ENCODE measurements at regions not wholly inside any gene's neighbourhood (a gene's known extent, or its start where the extent isn't known, plus 50 kb on each side); places are given as distances from the start of the nearest gene placed in this dataset.

- no peak overlapping the region for H3K27ac ChIP-seq (ENCODE audit: low read depth)
- WGBS, result 67% methylated on average over 9 of the region's 9 CpGs
- H3K4me1 ChIP-seq (ENCODE audit: insufficient read depth), result no peaks in the 10 kb centered on the region
- no peak for DNase-seq (ENCODE audit: extremely low spot score)
- no peak overlapping the region for H3K4me3 ChIP-seq (ENCODE audit: low read depth, low read length)
- no peaks in the 10 kb centered on the region for H3K36me3 ChIP-seq (ENCODE audit: insufficient read depth)
These were observed 650.5 kb upstream of the MKI67 start for GRCh38 chr10:128776673-128777252.

- peak; percentile 13 for DNase-seq (ENCODE audit: extremely low spot score)
- Histone ChIP-seq H3K4me1 (ENCODE audit: insufficient read depth) (no peaks in the 10 kb centered on the region), H3K4me3 (ENCODE audit: low read depth, low read length) (no peak overlapping the region), H3K27ac (ENCODE audit: low read depth) (no peak overlapping the region), H3K36me3 (ENCODE audit: insufficient read depth) (no peaks in the 10 kb centered on the region)
- 60% methylated on average over 2 of the region's 2 CpGs for whole genome bisulfite sequencing
These were observed 651.1 kb upstream of the MKI67 start for GRCh38 chr10:128777342-128777741.

- WGBS, result 60% methylated on average over 15 of the region's 15 CpGs
- no peaks in the 10 kb centered on the region for H3K36me3 ChIP-seq (ENCODE audit: insufficient read depth)
- DNase-seq (ENCODE audit: extremely low spot score), result no peak
- no peaks in the 10 kb centered on the region for H3K4me1 ChIP-seq (ENCODE audit: insufficient read depth)
- H3K4me3 ChIP-seq (ENCODE audit: low read depth, low read length), result no peak overlapping the region
- no peak overlapping the region for H3K27ac ChIP-seq (ENCODE audit: low read depth)
These were observed 653.2 kb upstream of the MKI67 start for GRCh38 chr10:128779416-128779815.

GRCh38 chr10:128780156-128780761 lies 654.0 kb upstream of the MKI67 start:
- no peak overlapping the region for H3K27ac ChIP-seq (ENCODE audit: low read depth)
- H3K4me3 ChIP-seq (ENCODE audit: low read depth, low read length), result no peak overlapping the region
- DNase-seq (ENCODE audit: extremely low spot score), result peak; percentile 13
- no peaks in the 10 kb centered on the region for H3K36me3 ChIP-seq (ENCODE audit: insufficient read depth)
- no peaks in the 10 kb centered on the region for H3K4me1 ChIP-seq (ENCODE audit: insufficient read depth)
- WGBS, result 58% methylated on average over 9 of the region's 9 CpGs

- 76% methylated on average over 3 of the region's 3 CpGs for WGBS
- Histone ChIP-seq H3K36me3 (ENCODE audit: insufficient read depth) (no peaks in the 10 kb centered on the region), H3K27ac (ENCODE audit: low read depth) (no peak overlapping the region), H3K4me3 (ENCODE audit: low read depth, low read length) (no peak overlapping the region), H3K4me1 (ENCODE audit: insufficient read depth) (no peaks in the 10 kb centered on the region)
- no peak for DNase-seq (ENCODE audit: extremely low spot score)
These were observed 655.4 kb upstream of the MKI67 start for GRCh38 chr10:128781637-128782036.

GRCh38 chr10:128784444-128784843 lies 658.2 kb upstream of the MKI67 start:
- Histone ChIP-seq H3K27ac (ENCODE audit: low read depth) (no peak overlapping the region), H3K4me1 (ENCODE audit: insufficient read depth) (no peaks in the 10 kb centered on the region), H3K4me3 (ENCODE audit: low read depth, low read length) (no peak overlapping the region), H3K36me3 (ENCODE audit: insufficient read depth) (no peaks in the 10 kb centered on the region)
- DNase-seq (ENCODE audit: extremely low spot score), result no peak
- 81% methylated on average over 2 of the region's 2 CpGs for WGBS

- 89% methylated on average over 9 of the region's 9 CpGs for WGBS
- no peaks in the 10 kb centered on the region for H3K4me1 ChIP-seq (ENCODE audit: insufficient read depth)
- no peak for DNase-seq (ENCODE audit: extremely low spot score)
These were observed 666.4 kb upstream of the MKI67 start for GRCh38 chr10:128792426-128793140.

GRCh38 chr10:128793726-128794655 lies 667.8 kb upstream of the MKI67 start:
- DNase-seq (ENCODE audit: extremely low spot score), result no peak
- H3K27ac ChIP-seq (ENCODE audit: low read depth), result no peak overlapping the region
- WGBS, result 95% methylated on average over 10 of the region's 10 CpGs
- H3K36me3 ChIP-seq (ENCODE audit: insufficient read depth), result no peaks in the 10 kb centered on the region
- H3K4me1 ChIP-seq (ENCODE audit: insufficient read depth), result no peaks in the 10 kb centered on the region
- no peak overlapping the region for H3K4me3 ChIP-seq (ENCODE audit: low read depth, low read length)

More at GRCh38 chr10:128792426-128793140, 666.4 kb upstream of the MKI67 start:
- H3K27ac ChIP-seq (ENCODE audit: low read depth), result no peak overlapping the region
- no peaks in the 10 kb centered on the region for H3K36me3 ChIP-seq (ENCODE audit: insufficient read depth)
- H3K4me3 ChIP-seq (ENCODE audit: low read depth, low read length), result no peak overlapping the region

GRCh38 chr10:128796396-128796912 lies 670.2 kb upstream of the MKI67 start:
- WGBS, result 86% methylated on average over 3 of the region's 3 CpGs
- Histone ChIP-seq H3K4me3 (ENCODE audit: low read depth, low read length) (no peak overlapping the region), H3K4me1 (ENCODE audit: insufficient read depth) (no peaks in the 10 kb centered on the region), H3K36me3 (ENCODE audit: insufficient read depth) (no peaks in the 10 kb centered on the region), H3K27ac (ENCODE audit: low read depth) (no peak overlapping the region)
- no peak for DNase-seq (ENCODE audit: extremely low spot score)

- Histone ChIP-seq H3K27ac (ENCODE audit: low read depth) (no peak overlapping the region), H3K36me3 (ENCODE audit: insufficient read depth) (no peaks in the 10 kb centered on the region), H3K4me1 (ENCODE audit: insufficient read depth) (no peaks in the 10 kb centered on the region), H3K4me3 (ENCODE audit: low read depth, low read length) (no peak overlapping the region)
- 83% methylated on average over 4 of the region's 4 CpGs for WGBS
- no peak for DNase-seq (ENCODE audit: extremely low spot score)
These were observed 665.0 kb upstream of the MGMT start for GRCh38 chr10:128802062-128802461.

- Histone ChIP-seq H3K4me1 (ENCODE audit: insufficient read depth) (no peaks in the 10 kb centered on the region), H3K4me3 (ENCODE audit: low read depth, low read length) (no peak overlapping the region), H3K36me3 (ENCODE audit: insufficient read depth) (no peaks in the 10 kb centered on the region), H3K27ac (ENCODE audit: low read depth) (no peak overlapping the region)
- 67% methylated on average over 8 of the region's 8 CpGs for WGBS
- DNase-seq (ENCODE audit: extremely low spot score), result no peak
These were observed 663.3 kb upstream of the MGMT start for GRCh38 chr10:128803790-128804189.

- Histone ChIP-seq H3K36me3 (ENCODE audit: insufficient read depth) (no peaks in the 10 kb centered on the region), H3K27ac (ENCODE audit: low read depth) (no peak overlapping the region), H3K4me3 (ENCODE audit: low read depth, low read length) (no peak overlapping the region), H3K4me1 (ENCODE audit: insufficient read depth) (no peaks in the 10 kb centered on the region)
- WGBS, result 69% methylated on average over 2 of the region's 2 CpGs
- DNase-seq (ENCODE audit: extremely low spot score), result no peak
These were observed 662.6 kb upstream of the MGMT start for GRCh38 chr10:128804411-128804810.

- Histone ChIP-seq H3K4me1 (ENCODE audit: insufficient read depth) (no peaks in the 10 kb centered on the region), H3K27ac (ENCODE audit: low read depth) (no peak overlapping the region), H3K4me3 (ENCODE audit: low read depth, low read length) (no peak overlapping the region), H3K36me3 (ENCODE audit: insufficient read depth) (no peaks in the 10 kb centered on the region)
- WGBS, result 58% methylated on average over 4 of the region's 4 CpGs
- DNase-seq (ENCODE audit: extremely low spot score), result no peak
These were observed 658.1 kb upstream of the MGMT start for GRCh38 chr10:128808921-128809440.
